ENCODE measurements at regions not wholly inside any gene's neighbourhood (a gene's known extent, or its start where the extent isn't known, plus 50 kb on each side); places are given as distances from the start of the nearest gene placed in this dataset.
"Not testable (repeated sequence)": the region's sequence is repeated elsewhere in the genome, so short reads cannot be mapped to it uniquely, and the experiment has no call there.

DNA sequence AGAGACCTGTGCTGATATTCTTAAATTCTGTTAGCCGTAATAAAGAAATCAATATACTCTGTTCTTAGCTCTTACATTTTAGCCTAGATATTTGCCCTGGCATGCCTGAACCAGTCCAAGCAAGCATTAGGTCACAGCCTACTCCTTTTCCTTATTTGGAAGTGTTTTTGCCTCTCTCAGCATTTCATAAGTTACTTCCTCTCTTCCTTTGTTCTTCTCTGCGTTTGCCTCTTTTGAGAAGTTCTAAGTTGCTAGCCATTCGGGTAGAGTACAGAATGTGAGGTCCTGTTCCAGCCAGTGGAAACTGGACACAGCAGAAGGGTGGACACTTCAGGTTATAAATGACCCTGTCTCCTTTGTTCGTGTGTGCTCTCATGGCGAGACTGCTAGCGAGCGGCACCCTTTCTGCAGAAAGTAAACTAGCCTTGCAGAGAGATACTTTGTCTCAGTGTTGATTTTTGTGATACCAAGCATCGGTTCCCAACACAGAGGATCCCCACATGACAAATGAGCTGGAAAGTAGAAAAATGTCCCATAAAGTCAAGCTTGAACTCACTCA, 75.0 kb upstream of the FAM153A start:
- not testable (repeated sequence) for DNase-seq (ENCODE audit: low spot score)

DNA sequence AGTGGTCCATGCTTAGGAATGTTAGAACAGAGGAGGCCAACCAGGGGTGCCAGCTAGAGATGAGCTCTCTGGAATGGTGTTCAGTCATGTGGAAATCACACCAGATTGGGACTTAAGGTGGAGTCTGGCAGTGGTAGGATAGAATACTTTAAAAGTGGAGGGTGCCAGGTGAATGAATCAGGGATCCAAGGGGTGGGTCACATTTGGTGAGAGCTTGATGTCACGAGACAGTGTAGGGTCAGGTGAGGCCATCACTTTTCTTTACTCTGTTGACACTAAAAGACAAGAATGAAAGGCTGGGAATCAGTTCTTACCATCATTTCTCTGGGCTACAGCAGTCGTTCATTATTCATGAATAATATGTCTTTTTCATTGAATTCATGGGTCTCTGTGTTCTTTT, 73.8 kb upstream of the FAM153A start:
- DNase-seq (ENCODE audit: low spot score), result not testable (repeated sequence)

DNA sequence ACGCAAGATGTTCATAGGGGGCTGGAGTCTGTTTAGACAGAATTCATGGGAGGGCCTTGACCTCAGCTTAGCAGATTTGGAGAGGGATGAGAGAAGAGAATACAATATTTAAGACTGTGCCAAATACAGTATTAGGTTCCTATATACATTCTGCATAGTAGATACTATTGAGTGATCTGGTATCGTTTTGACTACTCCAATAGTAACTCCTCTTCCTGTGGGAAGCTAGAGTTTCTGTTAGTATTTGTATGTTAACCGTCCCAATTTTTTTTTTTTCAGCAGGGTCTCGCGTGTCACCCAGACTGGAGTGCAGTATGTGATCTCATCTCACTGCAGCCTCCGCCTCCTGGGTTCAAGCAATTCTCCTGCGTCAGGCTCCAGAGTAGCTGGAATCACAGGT, 65.2 kb upstream of the FAM153A start:
- DNase-seq (ENCODE audit: low spot score), result not testable (repeated sequence)

DNA sequence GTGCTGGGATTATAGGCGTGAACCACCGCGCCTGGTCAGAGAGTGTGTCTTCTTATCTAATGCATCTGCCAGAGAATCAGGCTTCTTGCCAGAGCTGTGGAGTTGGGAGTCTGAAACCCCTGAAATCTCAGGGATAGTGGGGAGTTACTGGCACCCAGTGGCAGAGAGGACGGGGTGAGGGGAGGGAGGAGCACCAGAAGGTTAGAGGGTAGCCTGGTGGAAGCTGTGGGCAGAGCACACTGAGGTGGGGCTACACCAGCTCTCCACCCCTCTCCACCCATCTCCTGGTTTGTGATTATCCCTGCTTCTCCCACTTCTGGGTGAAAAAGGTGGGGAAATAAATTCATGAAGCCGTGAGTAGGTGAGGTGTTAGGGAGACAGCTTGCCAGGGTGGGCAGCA, 63.9 kb upstream of the FAM153A start:
- not testable (repeated sequence) for DNase-seq (ENCODE audit: low spot score)

DNA sequence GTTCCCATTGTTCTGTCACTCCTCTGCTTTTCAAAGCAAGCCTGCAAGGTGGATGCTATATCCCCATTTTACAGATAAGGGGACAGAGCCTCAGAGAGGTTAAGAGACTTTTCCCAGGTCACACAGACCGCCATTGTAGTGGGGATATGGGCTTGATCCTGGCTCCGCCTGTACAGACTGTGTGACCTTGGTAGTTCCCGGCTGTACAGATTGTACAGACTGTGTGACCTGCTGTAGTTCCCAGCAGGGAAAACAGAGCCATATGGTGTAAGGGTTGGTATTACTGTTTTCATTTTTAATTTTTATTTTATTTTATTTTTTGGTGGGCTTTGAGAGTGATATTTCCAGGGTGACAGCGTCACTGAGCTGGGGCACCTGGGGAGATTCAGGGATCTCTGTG, 63.2 kb upstream of the FAM153A start:
- DNase-seq (ENCODE audit: low spot score), result not testable (repeated sequence)

DNA sequence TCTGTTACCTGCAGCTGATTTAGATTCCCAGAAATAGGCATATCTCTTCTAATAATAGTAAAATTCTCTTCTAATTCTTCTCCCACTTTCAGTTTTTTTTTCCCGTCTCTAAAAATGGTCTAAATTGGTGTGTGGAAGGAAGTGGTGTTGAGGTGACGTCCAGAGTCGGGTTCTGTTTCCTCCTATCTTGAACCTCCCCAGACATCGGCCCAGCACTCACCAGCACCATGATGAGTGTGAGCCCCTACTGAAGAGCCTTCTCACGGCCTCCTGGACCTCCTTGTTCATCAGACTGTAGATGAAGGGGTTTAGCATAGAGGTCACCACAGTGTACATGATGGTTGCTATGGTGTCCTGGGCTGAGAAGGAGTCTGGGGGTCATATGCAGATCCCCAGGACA, 53.5 kb upstream of the FAM153A start:
- not testable (repeated sequence) for DNase-seq (ENCODE audit: low spot score)
